ENCODE measurements at regions not wholly inside any gene's neighbourhood (a gene's known extent, or its start where the extent isn't known, plus 50 kb on each side); places are given as distances from the start of the nearest gene placed in this dataset.

GRCh38 chr12:108021141-108021540, 107.9 kb upstream of the WSCD2 start:
- TF ChIP-seq CTCF (IDR thresholded peaks at IDR 0.05) = no peak
- no peak for TF ChIP-seq POLR2A (IDR thresholded peaks at IDR 0.05)

Measured in right lobe of liver (tissue), 4 donors.